Endothelial cell of umbilical vein (primary cell): ENCODE measurements at regions not wholly inside any gene's neighbourhood (a gene's known extent, or its start where the extent isn't known, plus 50 kb on each side); places are given as distances from the start of the nearest gene placed in this dataset.

Source experiments
- BruUV-seq: library from RNA; stranded (reverse); fragments of 400-500 nt; replicated peaks from 2 replicates; lab custom pipeline; 2021; lab: Mats Ljungman, UMichigan
- CTCF ChIA-PET: fragments of 300-600, 350-600 bp; sonication (Branson Sonifier 250); formaldehyde crosslinking; loops from one replicate; lab custom pipeline; 2021; ENCODE audit warnings: antibody characterized with exemption, inconsistent platforms; lab: Charles Lee
- POLR2A ChIA-PET: fragments of 300-600, 350-600 bp; sonication (Branson Sonifier 250); formaldehyde crosslinking; loops from one replicate; lab custom pipeline; 2021; ENCODE audit warnings: antibody characterized with exemption, inconsistent platforms; lab: Charles Lee
- DNase-seq: peaks from one replicate; pipeline ENCODE4 v3.0.0-alpha.2; 2011; ENCODE audit warnings: low read depth, low spot score
- FAIRE-seq: peaks from 2 replicates; lab custom pipeline; 2011; peaks lifted over from hg19 to GRCh38; lab: Jason Lieb, UNC
- H2AFZ ChIP-seq: 2 replicates; pipeline ENCODE4 v1.6.0; 2012; ENCODE audit warnings: low read depth, low read length, control low read depth, inconsistent platforms
- H3K27ac ChIP-seq: 2 replicates; pipeline ENCODE4 v1.5.1; 2011; ENCODE audit warnings: low read depth, mild to moderate bottlenecking, control low read depth, low read length, moderate library complexity; ENCODE audit not compliant: insufficient read depth
- H3K27me3 ChIP-seq, 2 experiments: 2 replicates each; pipeline versions ENCODE4 v1.6.0 to v1.6.1; 2011; ENCODE audit warnings: low read length in 2 of 2, mixed read lengths in 1 of 2; ENCODE audit not compliant: control insufficient read depth in 2 of 2, insufficient read depth in 2 of 2
- H3K36me3 ChIP-seq, 2 experiments: 2 replicates in 1 of 2; 3 replicates in 1 of 2; pipeline ENCODE4 v1.5.1; 2011; ENCODE audit warnings: low read length in 2 of 2, mild to moderate bottlenecking in 1 of 2, moderate library complexity in 1 of 2; ENCODE audit not compliant: control insufficient read depth in 2 of 2, insufficient read depth in 2 of 2; ENCODE audit errors: extremely low read depth in 1 of 2
- H3K4me1 ChIP-seq: 3 replicates; pipeline ENCODE4 v1.5.1; 2011; ENCODE audit warnings: mild to moderate bottlenecking, low read length; ENCODE audit not compliant: control insufficient read depth, insufficient read depth; ENCODE audit errors: extremely low read depth
- H3K4me2 ChIP-seq: 2 replicates; pipeline ENCODE4 v1.6.1; 2011; ENCODE audit warnings: low read length, control low read depth, mixed read lengths; ENCODE audit not compliant: insufficient read depth
- H3K4me3 ChIP-seq, 3 experiments: fragments of 200-600 bp in 1 of 3; sonication (generic), shearing (Covaris generic) in 1 of 3; replicated peaks in 1 of 3; 2 replicates each; pipeline ENCODE4 v1.5.1; 2011 to 2016; ENCODE audit warnings: control low read depth in 3 of 3, low read length in 3 of 3, mild to moderate bottlenecking in 2 of 3, inconsistent platforms in 1 of 3, low read depth in 1 of 3, moderate library complexity in 1 of 3; ENCODE audit not compliant: insufficient read depth in 1 of 3
- H3K79me2 ChIP-seq: 2 replicates; pipeline ENCODE4 v1.6.0; 2012; ENCODE audit warnings: low read length, inconsistent platforms; ENCODE audit not compliant: control insufficient read depth, insufficient read depth
- H3K9ac ChIP-seq: replicated peaks from 2 replicates; pipeline ENCODE3; 2011; ENCODE audit warnings: low read length, control low read depth; ENCODE audit not compliant: insufficient read depth; ENCODE audit errors: extremely low read depth
- H3K9me1 ChIP-seq: replicated peaks from 3 replicates; pipeline ENCODE4 v1.6.0; 2011; ENCODE audit warnings: mild to moderate bottlenecking, low read length; ENCODE audit not compliant: control insufficient read depth, insufficient read depth; ENCODE audit errors: extremely low read depth
- H3K9me3 ChIP-seq: replicated peaks from 2 replicates; pipeline ENCODE4 v1.5.1; 2012; ENCODE audit warnings: low read length, inconsistent platforms; ENCODE audit not compliant: control insufficient read depth, insufficient read depth
- H4K20me1 ChIP-seq: replicated peaks from 2 replicates; pipeline ENCODE3; 2011; ENCODE audit warnings: mild to moderate bottlenecking, low read length; ENCODE audit not compliant: control insufficient read depth, insufficient read depth; ENCODE audit errors: extremely low read depth
- EZH2 ChIP-seq: IDR thresholded peaks from 2 replicates; pipeline ENCODE4 v1.6.1; 2012; ENCODE audit warnings: borderline replicate concordance, low read depth, mild to moderate bottlenecking, moderate library complexity, low read length, inconsistent platforms; ENCODE audit not compliant: severe bottlenecking
- FOS ChIP-seq: IDR thresholded peaks from 2 replicates; pipeline ENCODE4 v1.6.1; 2011; ENCODE audit warnings: mild to moderate bottlenecking, low read length, moderate library complexity, borderline replicate concordance; ENCODE audit not compliant: insufficient read depth
- GATA2 ChIP-seq: IDR thresholded peaks from 2 replicates; pipeline ENCODE4 v1.7.0; 2011; ENCODE audit warnings: low read depth, mild to moderate bottlenecking, moderate library complexity, mixed read lengths, low read length; ENCODE audit not compliant: insufficient read length, insufficient read depth
- JUN ChIP-seq: IDR thresholded peaks from 2 replicates; pipeline ENCODE4 v1.6.1; 2011; ENCODE audit warnings: borderline replicate concordance, low read depth; ENCODE audit not compliant: insufficient read length, insufficient read depth
- MYC ChIP-seq: IDR thresholded peaks from one replicate; pipeline ENCODE4 v1.6.1; 2011; ENCODE audit warnings: mild to moderate bottlenecking, low read depth, low read length
- POLR2A ChIP-seq: IDR thresholded peaks from 2 replicates; pipeline ENCODE4 v1.6.1; 2012; ENCODE audit warnings: low read depth, mild to moderate bottlenecking, control low read depth, low read length
- POLR2AphosphoS5 ChIP-seq: IDR thresholded peaks from 2 replicates; pipeline ENCODE4 v1.6.1; 2012; ENCODE audit warnings: low read depth, mild to moderate bottlenecking, control low read depth, low read length, moderate library complexity; ENCODE audit not compliant: insufficient read depth
- dilution Hi-C: fragments of 300-500 bp; cut with MboI; formaldehyde crosslinking; loops from one replicate; pipeline ENCODE4 v1.15.0; 2019; ENCODE audit warnings: low sequenced_read_pairs; ENCODE audit not compliant: extremely low pct_ligation_motif_present
- intact Hi-C: fragments of 100-400 bp; cut with micrococcal nuclease; formaldehyde crosslinking; loops from one replicate; pipeline ENCODE4 v1.10.0; 2022
- TF ChIP-seq, protein P1 (sequence below): IDR thresholded peaks from 2 replicates; pipeline ENCODE4 v1.6.1; 2011; ENCODE audit not compliant: insufficient read depth, insufficient read length
- TF ChIP-seq, protein P2 (sequence below), 2 donors: IDR thresholded peaks; 1 replicate in 1 of 2; 2 replicates in 1 of 2; pipeline ENCODE4 v1.5.1; 2011; ENCODE audit warnings: low read length in 2 of 2, mild to moderate bottlenecking in 2 of 2, moderate library complexity in 2 of 2, control low read depth in 1 of 2, inconsistent platforms in 1 of 2, low read depth in 1 of 2; ENCODE audit not compliant: insufficient read depth in 1 of 2; ENCODE audit errors: extremely low read depth in 1 of 2

DNA sequence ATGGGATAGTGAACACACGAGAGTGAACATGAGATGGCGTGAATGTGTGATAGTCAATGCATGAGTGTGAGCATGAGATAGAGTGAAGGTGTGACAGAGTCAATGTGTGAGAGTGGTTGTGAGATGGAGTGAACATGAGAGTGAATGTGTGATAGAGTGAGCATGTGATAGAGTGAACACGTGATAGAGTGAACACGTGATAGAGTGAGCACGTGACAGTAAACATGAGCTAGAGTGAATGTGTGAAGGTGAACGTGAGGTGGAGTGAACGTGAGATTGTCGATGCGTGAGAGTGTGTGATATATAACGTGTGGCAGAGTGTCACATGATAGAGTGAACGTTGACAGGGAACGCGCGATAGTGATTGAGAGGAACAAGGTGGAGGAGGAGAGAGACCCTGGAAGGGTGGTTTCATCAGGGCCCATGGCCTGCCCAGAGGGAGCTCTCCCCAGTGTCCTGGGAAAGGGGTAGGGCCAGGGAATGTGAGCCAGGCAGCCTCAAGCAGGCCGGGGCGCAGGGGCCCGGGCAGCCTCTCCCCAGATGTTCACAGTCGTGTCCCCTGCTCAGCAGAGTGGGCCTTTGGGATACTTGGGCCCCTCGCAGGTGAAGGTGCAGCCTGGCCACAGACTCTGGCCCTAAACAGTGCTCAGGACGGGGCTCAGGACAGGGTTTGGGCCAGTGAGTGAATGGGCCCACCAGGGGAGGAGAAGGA is 516.9 kb downstream of the EIPR1 start:
- Histone ChIP-seq H2AFZ (no peak overlapping the region), H3K4me2 (no peak overlapping the region), H3K4me1 (no peaks in the 10 kb centered on the region), H3K9me1 (no peaks in the 10 kb centered on the region), H4K20me1 (no peaks in the 10 kb centered on the region), H3K79me2 (no peaks in the 10 kb centered on the region), H3K27ac (no peak overlapping the region), H3K36me3 (no peaks in the 10 kb centered on the region), H3K4me3 (no peak overlapping the region), H3K27me3 (no peaks in the 10 kb centered on the region), H3K9me3 (peaks cover 5% of the 10 kb centered on the region), H3K9ac (no peak overlapping the region)
- intact Hi-C loops: no loop called here
- dilution Hi-C loops: no loop called here
- FAIRE-seq: no peak
- ChIA-PET CTCF (no interaction called here), POLR2A (no interaction called here)
- no peak for DNase-seq
- TF ChIP-seq EZH2 (no peak), FOS (no peak), JUN (no peak), MYC (no peak), POLR2A (no peak), GATA2 (no peak), POLR2AphosphoS5 (no peak)
- TF ChIP-seq, protein P1, sequence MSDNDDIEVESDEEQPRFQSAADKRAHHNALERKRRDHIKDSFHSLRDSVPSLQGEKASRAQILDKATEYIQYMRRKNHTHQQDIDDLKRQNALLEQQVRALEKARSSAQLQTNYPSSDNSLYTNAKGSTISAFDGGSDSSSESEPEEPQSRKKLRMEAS: no peak
- TF ChIP-seq, protein P2, sequence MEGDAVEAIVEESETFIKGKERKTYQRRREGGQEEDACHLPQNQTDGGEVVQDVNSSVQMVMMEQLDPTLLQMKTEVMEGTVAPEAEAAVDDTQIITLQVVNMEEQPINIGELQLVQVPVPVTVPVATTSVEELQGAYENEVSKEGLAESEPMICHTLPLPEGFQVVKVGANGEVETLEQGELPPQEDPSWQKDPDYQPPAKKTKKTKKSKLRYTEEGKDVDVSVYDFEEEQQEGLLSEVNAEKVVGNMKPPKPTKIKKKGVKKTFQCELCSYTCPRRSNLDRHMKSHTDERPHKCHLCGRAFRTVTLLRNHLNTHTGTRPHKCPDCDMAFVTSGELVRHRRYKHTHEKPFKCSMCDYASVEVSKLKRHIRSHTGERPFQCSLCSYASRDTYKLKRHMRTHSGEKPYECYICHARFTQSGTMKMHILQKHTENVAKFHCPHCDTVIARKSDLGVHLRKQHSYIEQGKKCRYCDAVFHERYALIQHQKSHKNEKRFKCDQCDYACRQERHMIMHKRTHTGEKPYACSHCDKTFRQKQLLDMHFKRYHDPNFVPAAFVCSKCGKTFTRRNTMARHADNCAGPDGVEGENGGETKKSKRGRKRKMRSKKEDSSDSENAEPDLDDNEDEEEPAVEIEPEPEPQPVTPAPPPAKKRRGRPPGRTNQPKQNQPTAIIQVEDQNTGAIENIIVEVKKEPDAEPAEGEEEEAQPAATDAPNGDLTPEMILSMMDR (IDR thresholded peaks at IDR 0.05; ENCODE audit: extremely low read depth in 1 of 2, insufficient read depth in 1 of 2, low read depth in 1 of 2, low read length in 2 of 2): no peak
- no TSS peak for BruUV-seq
